ENCODE measurements at regions not wholly inside any gene's neighbourhood (a gene's known extent, or its start where the extent isn't known, plus 50 kb on each side); places are given as distances from the start of the nearest gene placed in this dataset.

DNA sequence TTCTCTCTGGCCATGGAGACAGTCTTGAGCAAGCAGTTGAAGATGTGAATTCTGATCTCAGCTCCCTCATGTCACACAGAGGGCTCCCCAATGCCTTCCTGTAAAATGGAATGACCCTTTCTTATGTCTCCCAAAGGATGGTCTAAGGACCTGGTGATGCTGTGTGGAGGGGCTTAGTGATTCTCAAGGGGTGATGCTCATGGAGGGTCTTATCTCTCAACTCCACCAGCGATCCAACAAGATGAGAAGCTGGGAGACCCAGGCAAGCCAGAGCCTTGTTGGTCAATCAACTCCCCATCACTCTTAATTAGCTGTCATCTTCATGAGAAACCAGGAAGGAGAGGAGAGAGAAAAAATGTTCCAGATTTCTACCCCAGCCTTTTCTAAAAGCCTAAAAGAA, 78.0 kb upstream of the SORCS3 start:
- TF ChIP-seq, protein P1, sequence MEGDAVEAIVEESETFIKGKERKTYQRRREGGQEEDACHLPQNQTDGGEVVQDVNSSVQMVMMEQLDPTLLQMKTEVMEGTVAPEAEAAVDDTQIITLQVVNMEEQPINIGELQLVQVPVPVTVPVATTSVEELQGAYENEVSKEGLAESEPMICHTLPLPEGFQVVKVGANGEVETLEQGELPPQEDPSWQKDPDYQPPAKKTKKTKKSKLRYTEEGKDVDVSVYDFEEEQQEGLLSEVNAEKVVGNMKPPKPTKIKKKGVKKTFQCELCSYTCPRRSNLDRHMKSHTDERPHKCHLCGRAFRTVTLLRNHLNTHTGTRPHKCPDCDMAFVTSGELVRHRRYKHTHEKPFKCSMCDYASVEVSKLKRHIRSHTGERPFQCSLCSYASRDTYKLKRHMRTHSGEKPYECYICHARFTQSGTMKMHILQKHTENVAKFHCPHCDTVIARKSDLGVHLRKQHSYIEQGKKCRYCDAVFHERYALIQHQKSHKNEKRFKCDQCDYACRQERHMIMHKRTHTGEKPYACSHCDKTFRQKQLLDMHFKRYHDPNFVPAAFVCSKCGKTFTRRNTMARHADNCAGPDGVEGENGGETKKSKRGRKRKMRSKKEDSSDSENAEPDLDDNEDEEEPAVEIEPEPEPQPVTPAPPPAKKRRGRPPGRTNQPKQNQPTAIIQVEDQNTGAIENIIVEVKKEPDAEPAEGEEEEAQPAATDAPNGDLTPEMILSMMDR (IDR thresholded peaks at IDR 0.05) = no peak
- no peak for TF ChIP-seq POLR2A (IDR thresholded peaks at IDR 0.05)
